ENCODE measurements at regions not wholly inside any gene's neighbourhood (a gene's known extent, or its start where the extent isn't known, plus 50 kb on each side); places are given as distances from the start of the nearest gene placed in this dataset.

DNA sequence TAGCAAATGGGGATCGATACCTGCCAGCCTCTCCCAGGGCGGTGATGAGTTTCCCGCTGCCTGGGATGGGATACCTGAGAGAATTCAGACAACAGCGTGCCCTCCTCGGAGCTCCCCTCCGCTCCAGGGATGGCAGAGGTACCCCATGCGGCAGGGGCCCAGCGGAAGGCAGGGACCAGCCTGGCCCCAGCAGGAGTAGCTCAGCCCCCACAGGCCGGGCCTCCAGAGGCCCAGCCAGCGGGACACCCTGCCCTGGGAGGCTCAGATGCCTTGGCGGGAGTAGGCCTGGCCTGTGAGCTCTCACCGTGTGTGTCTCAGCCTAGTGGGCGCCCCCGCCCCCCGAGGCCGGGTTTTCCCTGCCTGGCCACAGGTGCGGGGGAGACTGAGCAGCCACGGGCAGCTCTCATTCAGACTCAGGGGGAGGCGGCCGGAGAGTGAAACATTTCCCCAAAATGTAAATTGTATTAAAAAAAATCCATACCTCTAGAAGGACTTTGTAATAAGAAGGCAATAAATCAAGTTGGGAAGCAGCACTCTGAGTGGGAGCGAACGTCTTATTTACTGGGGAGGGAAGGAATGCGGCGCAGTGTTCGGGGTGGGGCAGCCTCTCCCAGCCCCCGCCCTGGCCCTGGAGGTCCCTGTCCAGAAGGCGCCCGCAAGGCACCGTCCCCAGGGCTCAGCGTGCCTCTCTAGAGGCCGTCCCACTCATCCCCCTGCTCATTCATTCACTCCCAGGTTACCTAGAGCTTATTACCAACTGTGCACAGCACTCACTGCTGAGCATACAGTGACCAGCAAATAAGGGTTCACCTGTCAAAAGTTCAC, 888.0 kb downstream of the BRD1 start:
- TF ChIP-seq EZH2 (IDR thresholded peaks at IDR 0.05; ENCODE audit: low read depth, unreplicated experiment) (no peak), STAT1 (IDR thresholded peaks at IDR 0.05; ENCODE audit: unreplicated experiment) (no peak), POLR2AphosphoS5 (IDR thresholded peaks at IDR 0.05; ENCODE audit: low read depth) (no peak), JUNB (IDR thresholded peaks at IDR 0.05; ENCODE audit: unreplicated experiment) (no peak), EZH2phosphoT487 (IDR thresholded peaks at IDR 0.05; ENCODE audit: unreplicated experiment) (no peak)
- TF ChIP-seq, protein P1, sequence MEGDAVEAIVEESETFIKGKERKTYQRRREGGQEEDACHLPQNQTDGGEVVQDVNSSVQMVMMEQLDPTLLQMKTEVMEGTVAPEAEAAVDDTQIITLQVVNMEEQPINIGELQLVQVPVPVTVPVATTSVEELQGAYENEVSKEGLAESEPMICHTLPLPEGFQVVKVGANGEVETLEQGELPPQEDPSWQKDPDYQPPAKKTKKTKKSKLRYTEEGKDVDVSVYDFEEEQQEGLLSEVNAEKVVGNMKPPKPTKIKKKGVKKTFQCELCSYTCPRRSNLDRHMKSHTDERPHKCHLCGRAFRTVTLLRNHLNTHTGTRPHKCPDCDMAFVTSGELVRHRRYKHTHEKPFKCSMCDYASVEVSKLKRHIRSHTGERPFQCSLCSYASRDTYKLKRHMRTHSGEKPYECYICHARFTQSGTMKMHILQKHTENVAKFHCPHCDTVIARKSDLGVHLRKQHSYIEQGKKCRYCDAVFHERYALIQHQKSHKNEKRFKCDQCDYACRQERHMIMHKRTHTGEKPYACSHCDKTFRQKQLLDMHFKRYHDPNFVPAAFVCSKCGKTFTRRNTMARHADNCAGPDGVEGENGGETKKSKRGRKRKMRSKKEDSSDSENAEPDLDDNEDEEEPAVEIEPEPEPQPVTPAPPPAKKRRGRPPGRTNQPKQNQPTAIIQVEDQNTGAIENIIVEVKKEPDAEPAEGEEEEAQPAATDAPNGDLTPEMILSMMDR (conservative IDR thresholded peaks at IDR 0.05; ENCODE audit: low read depth in 2 of 2), result no peak
- TF ChIP-seq, protein P2, sequence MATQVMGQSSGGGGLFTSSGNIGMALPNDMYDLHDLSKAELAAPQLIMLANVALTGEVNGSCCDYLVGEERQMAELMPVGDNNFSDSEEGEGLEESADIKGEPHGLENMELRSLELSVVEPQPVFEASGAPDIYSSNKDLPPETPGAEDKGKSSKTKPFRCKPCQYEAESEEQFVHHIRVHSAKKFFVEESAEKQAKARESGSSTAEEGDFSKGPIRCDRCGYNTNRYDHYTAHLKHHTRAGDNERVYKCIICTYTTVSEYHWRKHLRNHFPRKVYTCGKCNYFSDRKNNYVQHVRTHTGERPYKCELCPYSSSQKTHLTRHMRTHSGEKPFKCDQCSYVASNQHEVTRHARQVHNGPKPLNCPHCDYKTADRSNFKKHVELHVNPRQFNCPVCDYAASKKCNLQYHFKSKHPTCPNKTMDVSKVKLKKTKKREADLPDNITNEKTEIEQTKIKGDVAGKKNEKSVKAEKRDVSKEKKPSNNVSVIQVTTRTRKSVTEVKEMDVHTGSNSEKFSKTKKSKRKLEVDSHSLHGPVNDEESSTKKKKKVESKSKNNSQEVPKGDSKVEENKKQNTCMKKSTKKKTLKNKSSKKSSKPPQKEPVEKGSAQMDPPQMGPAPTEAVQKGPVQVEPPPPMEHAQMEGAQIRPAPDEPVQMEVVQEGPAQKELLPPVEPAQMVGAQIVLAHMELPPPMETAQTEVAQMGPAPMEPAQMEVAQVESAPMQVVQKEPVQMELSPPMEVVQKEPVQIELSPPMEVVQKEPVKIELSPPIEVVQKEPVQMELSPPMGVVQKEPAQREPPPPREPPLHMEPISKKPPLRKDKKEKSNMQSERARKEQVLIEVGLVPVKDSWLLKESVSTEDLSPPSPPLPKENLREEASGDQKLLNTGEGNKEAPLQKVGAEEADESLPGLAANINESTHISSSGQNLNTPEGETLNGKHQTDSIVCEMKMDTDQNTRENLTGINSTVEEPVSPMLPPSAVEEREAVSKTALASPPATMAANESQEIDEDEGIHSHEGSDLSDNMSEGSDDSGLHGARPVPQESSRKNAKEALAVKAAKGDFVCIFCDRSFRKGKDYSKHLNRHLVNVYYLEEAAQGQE (IDR thresholded peaks at IDR 0.05; ENCODE audit: unreplicated experiment), result no peak
- TF ChIP-seq, protein P3, sequence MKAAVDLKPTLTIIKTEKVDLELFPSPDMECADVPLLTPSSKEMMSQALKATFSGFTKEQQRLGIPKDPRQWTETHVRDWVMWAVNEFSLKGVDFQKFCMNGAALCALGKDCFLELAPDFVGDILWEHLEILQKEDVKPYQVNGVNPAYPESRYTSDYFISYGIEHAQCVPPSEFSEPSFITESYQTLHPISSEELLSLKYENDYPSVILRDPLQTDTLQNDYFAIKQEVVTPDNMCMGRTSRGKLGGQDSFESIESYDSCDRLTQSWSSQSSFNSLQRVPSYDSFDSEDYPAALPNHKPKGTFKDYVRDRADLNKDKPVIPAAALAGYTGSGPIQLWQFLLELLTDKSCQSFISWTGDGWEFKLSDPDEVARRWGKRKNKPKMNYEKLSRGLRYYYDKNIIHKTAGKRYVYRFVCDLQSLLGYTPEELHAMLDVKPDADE (IDR thresholded peaks at IDR 0.05), result no peak

All from GM23338 (cell line).